Daoy (cell line): ENCODE measurements at regions not wholly inside any gene's neighbourhood (a gene's known extent, or its start where the extent isn't known, plus 50 kb on each side); places are given as distances from the start of the nearest gene placed in this dataset.
A peak's percentile ranks its signal among the peaks of the same experiment; 100 is the strongest.

ENCODE experiments used
- DNase-seq: peaks from one replicate; pipeline ENCODE4 v3.0.0-alpha.2; 2015; ENCODE audit warnings: low read depth

DNA sequence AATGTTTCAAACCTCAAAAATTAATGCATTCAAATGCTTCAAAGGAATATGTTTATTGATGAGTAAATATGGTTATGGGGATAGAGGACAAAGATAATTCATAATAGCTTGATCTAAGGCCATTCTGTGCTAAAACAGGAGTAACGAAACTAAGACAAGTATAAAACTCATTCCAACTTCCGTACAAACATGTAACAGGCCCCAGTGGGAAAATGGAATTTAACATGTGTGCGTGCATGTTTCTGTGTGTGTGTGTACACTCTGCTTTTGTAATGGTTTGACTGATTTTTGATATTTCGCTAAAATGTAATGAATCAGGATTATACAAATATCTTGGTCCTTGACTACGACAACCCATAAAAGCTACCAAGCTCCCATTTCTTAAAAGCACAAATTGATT, 91.0 kb downstream of the KLF12 start:
- no peak for DNase-seq

DNA sequence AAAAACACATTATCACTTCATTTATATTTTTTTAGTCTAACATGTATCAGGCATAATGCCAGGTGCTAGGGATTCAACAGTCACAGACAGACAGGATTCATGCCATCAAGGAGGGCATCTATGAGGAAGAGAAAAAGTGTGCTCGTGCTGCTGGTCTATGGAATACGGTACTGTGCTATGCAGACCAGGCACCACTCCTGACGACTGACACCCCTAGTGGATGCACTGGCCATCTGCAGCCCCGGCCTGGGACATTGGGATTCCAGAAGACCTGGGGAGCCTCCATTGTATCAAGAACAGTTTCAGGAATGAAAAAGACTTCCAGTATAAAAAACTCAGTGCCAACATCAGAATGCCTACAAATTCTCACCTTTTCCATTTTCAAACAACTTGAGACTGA, 94.0 kb downstream of the KLF12 start:
- DNase-seq, result peak; percentile 51

DNA sequence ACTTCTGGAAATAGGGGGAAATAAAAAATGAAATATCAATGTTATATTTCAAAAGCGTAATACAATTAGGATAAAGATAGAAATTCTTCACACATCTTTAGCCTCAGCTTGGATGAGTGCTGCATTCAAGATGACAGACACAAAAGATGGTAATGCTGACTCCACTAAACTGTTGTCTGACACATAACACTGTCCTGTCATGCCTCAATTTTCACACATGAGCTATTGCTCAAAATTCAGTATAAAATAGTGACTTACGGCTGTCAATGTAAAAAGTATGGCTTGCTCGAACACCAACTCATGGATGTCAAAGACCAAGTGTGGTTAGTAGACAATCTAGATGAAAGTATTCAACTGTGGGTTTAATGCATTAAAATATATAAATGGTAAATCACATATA, 94.5 kb downstream of the KLF12 start:
- no peak for DNase-seq

DNA sequence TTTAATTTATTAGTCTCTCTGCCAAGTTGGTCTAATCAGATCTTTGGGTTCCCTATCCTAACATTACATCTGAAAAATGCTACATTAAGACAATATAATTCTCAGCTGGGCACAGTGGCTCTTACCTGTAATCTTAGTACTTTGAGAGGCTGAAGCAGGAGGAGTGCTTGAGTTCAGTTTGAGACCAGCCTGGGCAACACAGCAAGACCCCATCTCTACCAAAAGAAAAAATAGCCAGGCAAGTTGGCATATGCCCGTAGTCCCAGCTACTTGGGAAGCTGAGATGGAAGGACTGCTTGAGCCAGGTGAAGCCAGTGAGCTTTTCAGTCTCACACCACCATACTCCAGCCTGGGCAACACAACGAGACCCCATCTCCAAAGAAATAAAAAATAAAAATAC, 95.0 kb downstream of the KLF12 start:
- DNase-seq, result no peak

DNA sequence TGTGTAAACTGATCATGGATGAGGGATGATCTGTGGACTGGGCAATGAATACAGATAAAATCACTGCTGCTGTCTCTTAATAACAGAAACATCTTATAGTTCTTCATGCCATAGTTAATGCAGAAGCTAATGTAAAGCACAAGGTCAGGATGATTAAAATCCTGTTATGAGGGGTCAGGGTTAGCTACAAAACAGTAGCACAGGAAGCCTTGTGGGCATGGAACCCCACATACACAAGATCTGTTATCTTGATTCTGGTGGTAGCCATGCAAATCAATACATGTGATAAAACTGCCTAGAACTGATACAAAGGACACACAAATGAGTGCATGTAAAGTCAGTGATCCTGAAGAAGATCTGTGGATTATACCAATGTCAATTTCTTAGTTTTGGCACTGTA, 96.4 kb downstream of the KLF12 start:
- DNase-seq, result no peak

DNA sequence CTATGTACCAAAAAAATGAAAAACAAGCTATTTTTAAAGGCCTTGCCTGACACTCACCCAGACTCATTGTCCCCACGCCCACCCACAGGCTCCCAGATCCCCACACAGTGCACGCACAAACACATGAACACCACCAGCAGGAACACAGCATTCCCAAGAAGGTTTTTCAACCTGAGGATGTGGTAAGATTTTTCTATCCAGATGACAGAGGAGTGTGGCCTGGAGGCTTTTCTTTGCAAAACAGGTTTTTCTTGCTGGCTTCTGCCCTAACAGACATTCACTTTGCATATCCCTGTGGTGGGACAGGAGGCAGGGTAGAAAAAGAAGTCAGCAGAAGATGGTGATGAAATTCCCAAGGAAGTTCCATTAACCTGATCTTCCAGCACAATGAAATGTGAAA, 97.8 kb downstream of the KLF12 start:
- DNase-seq, result no peak

DNA sequence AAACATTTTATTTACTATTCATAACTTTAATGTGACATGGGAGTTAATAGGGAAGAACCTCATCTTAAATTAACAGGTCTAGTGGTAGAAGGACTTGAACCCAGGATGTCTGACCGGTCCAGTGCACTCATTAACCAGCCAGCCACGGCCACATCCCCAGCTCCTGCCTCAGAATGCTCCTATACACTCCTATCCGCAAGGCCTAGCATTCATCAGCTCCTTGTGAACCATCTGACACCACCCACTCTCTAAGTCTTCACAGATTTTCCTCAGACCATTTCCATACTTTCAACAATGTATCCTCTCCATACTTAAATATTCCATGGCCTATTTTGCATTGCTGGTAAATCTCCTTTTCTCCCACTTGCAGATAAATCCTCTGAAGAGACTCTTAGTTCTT, 98.3 kb downstream of the KLF12 start:
- no peak for DNase-seq

DNA sequence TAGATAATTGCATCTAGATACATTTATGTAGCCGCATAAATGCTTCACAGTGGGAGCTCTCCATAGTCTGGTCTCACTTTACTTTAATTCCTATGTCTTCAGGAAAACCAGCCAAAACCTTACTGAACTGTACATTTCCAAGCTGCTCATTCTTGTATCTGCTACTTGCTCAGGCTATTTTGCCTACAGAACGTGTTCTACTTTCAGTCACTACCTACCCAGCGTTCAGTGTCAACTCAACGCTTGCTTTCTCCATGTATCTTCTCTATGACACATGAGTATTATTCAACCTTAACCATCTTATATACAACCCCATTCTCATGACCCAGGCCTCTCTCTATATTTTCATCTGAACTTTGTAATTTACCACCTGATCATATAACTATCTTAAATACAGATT, 101.9 kb downstream of the KLF12 start:
- no peak for DNase-seq

DNA sequence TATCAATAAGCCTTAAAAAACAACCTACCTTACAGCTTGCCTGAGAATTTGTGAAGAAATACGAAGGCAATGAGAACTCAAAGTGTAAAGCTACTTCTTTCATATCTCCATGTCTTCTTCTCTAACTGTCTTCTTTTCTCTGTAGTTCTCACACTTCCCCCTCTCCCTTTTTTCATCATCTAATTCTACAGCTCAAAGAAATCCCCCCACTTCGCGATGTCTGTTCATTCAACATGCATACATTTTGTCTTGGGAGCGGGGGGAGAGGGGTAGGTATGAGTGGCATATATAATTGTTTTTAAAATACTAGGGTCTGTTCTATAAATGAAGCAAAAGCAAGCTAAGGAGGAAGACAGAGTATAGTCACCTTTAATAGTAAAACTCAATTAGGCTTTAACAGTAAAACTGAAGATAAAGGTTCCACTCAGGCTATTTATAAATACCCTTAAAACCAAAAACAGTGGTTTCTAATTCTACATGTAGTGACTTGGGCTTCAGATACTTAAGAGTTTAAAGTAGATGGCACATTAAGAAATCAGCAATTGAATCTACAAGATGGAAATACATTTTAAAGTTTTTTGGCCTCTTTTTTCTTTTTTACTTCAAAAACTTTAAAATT, 106.9 kb downstream of the KLF12 start:
- DNase-seq, result no peak

DNA sequence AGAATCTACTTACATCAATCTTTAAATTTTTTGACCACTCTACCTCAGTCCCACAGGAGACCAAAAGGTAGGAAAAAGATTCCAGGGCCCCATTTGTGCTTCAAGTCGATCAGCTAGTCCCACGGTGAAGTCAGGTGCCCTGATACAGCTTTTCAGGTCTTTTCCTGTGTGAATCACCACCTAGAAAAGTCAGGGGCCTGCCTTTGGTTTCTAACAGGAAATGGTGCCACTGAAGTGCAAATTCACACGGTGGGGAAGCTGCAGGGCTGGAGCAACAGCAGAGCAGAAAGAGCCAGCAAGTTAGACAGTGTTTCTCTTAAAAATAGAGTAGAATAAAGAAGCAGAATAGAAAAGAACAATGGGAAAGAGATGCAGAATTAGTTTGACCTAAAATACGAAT, 107.5 kb downstream of the KLF12 start:
- DNase-seq, result peak; percentile 13

DNA sequence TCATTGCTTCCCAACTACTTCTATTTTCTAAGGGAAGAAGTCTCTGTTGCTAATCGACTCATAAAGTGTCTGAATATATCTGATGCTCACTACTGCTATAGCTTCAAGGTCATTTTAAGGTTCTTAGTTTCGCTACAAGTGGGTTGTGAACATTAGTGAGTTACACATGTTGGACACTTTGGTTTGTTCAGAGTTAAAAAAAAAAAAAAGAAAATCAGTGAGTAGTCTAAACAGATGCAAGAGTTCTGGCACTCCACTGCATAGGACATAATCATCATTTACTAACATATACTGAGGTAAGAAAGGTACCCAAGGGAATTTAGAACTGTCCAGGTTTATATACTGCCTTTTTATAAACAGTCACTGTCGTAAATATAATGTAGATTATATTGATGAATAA, 108.8 kb downstream of the KLF12 start:
- DNase-seq, result no peak

DNA sequence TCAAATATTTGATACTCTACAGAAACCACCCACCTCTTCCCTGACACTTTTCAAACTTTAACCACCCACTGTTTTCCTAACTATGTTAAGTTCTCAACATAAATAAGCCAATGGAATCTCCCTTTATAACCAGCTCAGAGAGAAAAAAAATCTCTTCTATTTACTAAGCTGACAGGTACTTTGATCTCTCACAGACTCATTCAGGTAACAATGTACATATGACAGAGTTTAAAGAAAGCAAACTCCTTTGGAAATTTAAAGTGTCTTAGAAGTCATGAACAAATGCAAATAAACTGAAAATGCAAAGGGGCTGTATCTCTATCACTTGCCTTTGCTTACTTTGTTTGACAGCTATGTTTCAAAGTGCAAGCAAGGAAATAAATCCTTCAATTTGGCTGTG, 109.3 kb downstream of the KLF12 start:
- no peak for DNase-seq

DNA sequence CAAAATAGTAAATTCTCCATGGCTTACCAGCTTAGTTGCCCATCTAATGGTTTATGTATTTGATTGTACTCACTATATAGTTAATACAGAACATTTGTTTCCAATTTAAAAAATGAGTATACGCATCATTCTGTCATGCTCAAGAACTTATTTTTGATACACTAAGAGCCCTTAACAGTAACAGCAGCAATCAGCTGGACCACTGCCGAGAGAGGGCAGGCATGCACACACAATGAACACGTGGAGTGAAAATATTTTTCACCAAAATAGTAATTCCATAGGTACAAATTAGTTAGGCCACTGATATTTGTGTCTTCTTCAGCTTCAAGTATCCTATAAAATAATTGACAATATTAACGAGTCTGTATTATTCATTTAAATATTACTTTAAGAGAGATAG, 109.9 kb downstream of the KLF12 start:
- no peak for DNase-seq

DNA sequence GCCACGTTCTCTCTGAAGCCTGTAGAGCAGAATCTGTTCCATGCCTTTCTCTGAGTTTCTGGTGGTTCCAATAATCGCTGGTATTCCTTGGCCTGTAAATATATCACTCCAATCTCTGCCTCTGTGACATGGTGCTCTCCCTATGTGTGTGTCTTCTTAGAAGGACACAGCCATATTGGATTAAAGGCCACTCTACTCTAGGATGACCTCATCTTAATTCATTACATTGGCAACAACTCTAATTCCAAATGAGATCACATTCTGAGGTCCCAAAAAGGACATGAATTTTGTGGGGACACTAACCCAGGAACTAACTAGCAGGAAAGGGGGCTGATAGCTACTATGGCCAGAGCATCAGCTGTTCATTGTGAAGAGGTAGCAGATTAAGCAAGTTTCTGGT, 110.7 kb downstream of the KLF12 start:
- DNase-seq, result no peak

DNA sequence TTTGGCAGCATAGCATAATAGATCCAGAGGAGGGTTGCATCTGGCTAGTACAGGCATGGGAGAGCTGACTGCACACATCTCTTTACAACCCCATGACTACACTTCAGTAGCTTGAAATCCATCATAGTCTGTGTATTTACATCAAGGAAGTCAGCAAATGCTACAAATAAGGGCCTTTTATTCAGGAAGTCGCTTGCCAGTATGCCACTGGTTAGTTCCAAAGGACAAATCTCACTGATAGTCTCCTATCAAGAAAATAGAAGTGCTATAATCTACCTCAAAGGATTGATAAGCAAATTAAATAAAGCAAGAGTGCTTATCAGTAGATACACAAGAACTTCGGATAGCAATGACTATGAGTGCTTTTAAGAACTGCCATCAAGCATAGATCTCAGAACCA, 112.7 kb downstream of the KLF12 start:
- no peak for DNase-seq

DNA sequence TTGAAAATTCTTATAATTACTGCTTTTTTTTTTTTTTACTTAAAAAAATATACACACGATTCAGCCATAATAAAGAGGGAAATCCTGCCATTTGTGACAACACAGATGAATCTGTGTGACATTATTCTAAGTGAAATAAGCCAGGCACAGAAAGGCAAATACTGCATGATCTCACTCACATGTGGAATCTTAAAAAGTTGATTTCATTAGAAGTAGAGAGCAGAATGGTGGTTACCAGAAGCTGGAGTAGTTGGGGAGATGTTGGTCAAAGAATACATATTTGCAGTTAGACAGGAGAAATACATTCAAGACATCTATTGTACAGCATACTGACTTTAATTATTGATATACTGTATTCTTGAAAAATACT, 116.2 kb downstream of the KLF12 start:
- DNase-seq, result no peak

DNA sequence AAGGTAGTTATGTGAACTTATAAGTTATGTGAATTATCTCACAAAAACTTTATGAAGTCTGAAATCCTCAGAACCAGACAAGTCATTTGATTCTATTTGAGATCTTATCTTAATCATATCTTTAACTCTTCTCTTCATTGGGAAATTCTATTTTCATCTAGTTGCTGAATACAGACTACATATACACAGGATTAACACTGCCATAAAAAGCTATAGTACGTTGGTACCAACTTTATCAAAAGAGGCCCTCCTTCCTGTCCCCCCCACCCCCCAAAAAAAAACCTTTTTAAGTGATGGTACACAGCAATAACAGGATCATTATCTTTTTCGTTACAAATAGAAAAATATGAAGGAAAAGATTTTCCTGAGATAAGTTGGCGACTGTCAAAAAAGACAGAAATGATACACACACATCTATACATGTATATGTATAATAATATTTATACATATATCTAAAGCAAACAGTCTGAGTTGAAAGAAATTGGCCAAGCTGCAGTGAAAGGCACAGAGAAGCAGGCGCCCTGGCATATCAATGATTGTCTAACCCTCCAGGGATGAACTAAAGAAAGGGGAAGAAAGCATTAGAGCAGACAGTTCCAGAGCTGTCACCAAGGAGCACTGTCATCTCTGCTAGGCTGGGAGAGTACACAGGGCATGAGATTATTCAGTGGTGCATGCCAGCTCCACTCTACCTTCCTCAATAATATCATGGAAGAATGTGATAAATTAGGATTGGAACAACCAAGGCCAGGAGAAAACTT, 116.7 kb downstream of the KLF12 start:
- DNase-seq, result no peak

DNA sequence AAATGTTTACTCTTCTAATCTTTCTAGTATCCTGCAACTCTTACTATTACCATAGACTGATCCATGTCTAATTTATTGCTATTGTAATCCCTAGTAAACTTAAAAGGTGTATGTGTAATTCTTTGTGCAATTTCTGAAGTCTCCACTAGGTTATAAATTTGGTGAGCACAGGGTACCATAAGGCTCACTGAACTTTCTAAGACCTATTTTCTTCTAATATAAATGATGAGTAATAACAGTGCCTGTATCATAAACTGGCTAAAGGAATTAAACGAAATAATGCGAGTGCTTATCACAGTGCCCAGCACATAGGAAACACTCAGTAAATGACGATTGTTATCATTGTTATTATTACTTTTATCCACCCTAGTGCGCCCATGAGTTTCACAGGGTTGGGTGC, 119.1 kb downstream of the KLF12 start:
- no peak for DNase-seq

DNA sequence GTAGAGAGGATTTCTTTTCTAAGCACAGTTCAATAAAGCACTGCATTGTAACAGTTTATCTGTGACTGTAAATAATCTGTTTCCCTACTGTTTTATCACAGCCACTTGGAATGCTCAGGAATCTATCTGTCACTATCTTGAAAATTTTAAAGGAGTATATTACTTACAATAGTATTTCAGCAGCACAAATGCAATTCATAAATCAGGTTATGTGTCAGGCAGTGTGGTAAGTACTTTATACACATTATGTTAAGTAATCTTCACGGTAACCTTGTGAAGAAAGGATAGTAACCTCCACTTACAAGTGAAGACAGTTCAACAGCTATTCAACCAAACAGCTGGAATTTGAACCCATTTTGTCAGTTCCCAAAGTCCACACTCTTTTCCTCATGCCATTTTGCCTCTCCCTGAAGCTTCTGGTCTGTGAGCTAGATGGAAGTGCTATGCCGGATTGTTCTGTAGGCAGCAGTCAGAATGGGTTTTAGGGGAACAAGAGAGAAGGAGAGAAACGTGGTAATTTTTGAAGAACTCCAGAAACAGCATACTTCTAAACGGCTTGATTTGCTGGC, 125.0 kb downstream of the KLF12 start:
- no peak for DNase-seq

DNA sequence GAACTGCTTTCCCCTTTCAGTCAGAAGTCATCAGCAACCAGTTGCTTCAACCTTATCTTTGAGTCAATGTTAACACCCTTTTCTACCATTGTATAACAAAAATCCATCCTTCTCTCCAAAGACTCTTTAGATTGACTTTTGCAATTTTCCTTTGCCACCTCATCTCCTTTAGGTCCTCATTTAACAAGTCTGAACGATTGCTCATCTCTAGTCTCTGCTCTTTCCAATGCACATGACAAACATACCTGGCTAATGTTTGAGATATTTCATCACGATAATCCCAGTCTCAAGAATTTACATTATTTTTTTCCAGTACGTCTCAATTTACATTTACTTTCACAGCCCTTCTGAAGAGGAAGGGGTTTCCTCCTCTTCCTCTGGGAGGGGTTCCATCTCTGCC, 127.5 kb downstream of the KLF12 start:
- no peak for DNase-seq

DNA sequence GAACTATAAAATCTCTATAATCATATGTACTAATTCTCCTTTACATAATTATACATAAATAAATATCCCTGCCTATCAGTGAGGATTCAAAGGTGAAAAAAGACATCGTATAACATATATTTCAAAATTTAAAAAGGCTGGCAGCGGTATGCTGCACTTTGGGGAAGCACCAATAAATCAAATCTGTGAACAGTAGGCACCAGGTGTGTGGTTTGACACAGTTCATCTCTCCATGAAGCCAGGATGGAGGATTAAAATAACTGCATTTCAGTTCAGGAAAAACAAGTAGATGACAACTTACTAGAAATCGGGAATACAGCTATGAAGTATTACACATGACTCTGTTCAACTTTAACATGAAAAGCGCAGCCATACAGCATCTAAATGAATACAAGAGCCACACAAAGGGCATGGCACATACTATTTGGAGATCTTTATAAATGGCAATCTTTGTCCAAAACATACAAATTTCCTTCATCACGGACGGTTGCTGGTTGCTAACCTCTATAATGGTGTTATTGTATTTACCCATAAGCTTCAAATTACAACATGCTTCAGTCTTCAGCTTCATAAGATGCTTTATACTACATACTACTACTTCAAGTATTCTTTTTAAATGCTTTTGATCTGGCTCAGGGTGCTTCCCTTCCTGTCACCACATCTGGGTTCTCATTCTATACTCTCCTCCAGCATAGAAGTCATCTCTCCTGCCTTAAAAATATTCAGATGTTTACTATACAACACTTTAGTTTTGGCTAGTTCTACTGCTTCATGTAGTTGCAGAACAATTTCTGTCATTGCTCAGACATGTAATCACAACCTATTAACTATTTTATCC, 128.7 kb downstream of the KLF12 start:
- no peak for DNase-seq

DNA sequence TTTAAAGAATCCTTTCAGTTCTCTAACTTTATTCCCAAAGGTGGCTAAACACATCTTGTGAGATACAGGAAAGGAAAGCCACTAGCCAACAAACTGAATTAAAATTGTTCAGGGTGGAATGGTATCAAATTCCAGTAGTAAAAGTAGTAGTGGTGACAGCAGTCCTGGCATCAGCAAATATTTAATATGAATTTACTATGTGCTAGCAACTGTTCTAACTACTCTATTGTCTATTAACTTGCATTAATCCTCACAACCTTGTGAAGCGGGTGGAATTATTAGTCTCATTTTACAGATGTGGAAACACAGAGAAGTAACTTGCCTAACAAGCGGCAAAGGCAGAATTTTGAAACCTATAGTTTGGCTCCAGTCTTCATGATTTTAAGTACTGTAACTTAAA, 130.1 kb downstream of the KLF12 start:
- no peak for DNase-seq

DNA sequence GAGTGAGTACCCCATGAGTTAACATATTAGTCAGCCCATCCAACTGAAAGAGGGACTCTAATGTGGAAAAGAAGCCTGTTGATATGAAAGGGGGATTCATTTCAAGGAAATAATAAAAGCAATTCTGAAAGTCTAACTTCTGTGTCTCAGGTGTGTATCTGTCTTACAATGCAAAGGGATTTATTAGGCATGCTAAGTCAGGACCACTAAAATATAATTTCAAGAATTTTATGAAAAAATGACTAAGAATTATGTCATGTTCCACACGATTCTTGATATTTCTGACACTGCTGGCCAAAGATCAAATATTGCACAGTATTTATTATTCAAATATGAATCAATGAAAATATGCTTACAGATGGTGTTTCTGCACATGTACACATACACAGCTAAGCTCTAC, 130.8 kb downstream of the KLF12 start:
- DNase-seq, result no peak
